HG03432 (cell line): ENCODE measurements at regions not wholly inside any gene's neighbourhood (a gene's known extent, or its start where the extent isn't known, plus 50 kb on each side); places are given as distances from the start of the nearest gene placed in this dataset.

Experiments used
- ATAC-seq: cut with Tn5 transposase; IDR thresholded peaks from one replicate; pipeline ENCODE4 v1.9.1; 2021; ENCODE audit warnings: mild to moderate bottlenecking, moderate library complexity; ENCODE audit not compliant: unreplicated experiment

GRCh38 chr18:73923866-73924265 lies 223.8 kb downstream of the FBXO15 start:
- ATAC-seq: no peak

DNA sequence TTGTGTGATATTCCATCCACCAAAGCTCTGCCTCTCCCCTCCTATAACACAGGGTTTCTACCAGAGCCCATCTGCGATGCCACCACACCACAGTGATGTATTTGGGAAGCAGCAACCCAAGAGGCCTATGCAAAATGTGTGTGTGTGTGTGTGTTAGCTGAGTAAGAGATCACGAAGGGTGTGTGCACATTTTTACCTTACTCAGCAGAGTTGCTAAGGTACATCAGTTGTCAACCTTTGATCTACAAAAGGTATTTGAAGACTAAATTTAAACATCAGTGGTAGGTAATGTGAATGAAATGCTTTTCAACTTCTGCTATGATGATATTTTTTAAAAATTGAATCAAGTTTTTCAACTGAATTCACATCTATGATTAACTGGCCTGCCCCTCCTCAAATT lies 227.6 kb downstream of the FBXO15 start:
- no peak for ATAC-seq

DNA sequence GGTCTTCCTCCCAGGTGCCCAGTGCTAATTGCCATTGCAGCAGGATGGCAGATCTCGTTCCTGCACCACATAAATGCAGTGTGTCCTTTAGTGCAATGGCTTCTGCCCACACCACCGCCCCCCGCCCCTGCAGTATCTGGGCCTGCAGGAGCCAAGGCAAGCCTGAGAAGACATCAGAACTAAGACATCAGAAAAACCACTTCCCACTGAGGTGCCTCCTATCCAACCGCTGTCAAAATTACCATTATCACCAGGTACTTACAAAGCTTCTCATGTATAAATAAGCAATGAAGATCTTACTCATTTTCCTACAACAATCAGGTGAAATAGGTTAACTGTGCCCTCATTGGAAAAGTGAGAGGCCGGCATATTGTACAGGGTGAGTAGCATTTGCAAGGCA lies 228.8 kb downstream of the FBXO15 start:
- ATAC-seq: no peak

DNA sequence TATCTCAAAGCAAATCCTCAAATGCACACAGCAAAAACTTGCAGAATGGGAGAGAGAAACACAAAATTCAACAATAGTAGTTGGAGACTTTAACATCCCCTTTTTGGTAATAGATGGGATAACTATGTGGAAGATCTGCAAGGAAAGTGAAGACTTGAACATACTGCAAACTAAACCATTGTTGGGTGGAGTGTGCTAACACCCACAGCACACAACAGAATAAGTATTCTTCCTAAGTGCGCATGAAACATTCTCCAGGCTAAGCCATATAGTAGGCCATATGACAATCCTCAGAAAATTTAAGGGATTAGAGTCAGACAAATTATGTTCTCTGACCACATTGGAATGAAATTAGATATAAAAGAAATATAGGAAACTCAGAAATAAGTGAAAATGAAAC lies 230.6 kb downstream of the FBXO15 start:
- ATAC-seq: no peak

- ATAC-seq: no peak
These were observed 234.1 kb downstream of the FBXO15 start for GRCh38 chr18:73913505-73913904.

DNA sequence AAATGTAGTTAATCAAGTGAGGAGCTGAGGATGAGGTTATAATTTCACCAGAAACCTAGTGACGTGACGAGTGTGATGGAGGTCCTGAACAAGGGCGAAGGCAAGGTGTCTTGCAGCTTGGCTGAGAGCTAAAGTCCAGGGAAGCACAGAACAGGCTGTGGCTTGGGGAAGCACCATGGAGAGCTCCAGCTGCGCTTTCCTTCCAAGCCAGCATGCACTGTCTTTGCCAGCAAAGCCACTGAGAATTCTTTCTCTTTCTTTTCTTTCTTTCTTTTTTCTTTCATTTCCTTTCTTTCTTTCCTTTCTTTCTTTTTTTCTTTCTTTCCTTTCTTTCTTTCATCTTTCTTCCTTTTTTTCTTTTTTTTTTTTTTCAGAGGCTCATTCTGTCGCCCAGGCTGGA lies 239.3 kb downstream of the FBXO15 start:
- ATAC-seq: no peak

DNA sequence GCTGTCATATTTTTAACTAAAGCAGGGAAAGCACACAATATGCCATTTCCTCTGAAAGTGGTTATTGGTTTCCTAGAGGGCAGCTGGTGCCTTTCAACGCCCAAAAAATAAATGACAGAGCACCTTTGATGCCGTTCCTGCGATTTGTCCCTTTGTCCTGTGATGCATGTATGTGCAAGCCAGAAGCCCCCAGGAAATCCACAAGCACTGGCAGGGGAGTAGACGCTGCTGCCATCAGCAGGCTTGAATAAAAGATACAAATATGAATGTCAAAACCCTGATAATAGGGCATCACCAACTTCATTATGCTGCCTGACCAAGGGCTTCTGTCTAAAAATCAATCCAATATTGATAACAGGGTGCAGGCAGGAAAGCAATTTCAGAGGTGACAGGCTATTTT lies 246.1 kb downstream of the FBXO15 start:
- ATAC-seq: no peak

GRCh38 chr18:73901151-73901550 lies 246.5 kb downstream of the FBXO15 start:
- no peak for ATAC-seq

DNA sequence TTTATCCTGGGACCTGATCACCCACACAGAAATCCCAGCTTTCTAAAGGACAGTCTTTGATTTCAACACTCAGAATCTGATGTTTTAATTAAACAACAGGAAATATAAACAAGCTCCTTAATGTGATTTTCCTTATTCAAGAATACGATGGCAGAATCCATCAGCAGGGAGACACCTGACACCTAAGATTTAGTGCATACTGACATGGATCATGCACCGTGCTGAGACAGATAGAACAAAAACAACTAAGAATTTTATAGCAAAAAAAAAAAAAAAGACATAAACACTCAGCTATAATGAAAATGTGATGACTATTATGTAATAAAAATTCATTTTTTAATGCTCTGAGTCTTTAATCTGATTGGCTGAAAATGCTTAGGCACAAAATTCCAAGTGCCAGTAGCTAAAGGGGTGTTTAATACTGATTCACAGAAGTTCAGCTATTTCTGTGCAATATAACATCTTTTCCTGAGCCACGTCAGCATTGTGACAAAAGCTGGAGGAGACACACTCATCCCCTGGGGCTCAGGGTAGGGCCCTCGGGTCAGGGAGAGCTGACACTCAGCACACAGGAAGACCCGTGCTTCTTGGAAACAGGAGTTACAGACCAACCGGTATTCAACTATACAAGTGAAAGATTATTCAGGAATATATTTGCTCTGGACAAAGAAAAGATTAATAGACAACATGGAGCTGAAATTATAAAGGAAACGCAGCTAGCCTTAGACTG lies 247.4 kb downstream of the FBXO15 start:
- ATAC-seq: no peak

DNA sequence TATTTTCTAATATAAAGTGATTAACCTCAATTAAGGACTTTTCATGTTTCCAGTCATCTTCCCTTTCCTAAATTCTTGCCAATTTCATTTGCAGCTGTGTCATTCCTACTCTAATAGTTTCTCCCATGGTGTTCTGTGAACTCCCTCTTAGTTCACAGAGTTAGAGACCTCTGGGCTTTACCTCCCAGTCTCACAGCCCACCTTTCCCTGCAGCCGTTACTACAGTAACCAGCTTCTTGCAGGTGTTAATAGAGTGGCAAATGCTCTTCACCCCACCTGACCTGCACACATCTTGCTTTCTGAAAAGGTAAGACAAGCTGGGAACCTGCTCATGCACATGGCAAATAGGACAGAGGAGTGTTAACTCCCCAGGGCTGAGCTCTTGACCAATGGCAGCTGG lies 250.1 kb downstream of the FBXO15 start:
- no peak for ATAC-seq

GRCh38 chr18:73896685-73897084 lies 250.9 kb downstream of the FBXO15 start:
- ATAC-seq: peak; percentile 76

- ATAC-seq: no peak
These were observed 251.9 kb downstream of the FBXO15 start for GRCh38 chr18:73895701-73896100.

GRCh38 chr18:73893880-73894279 lies 253.8 kb downstream of the FBXO15 start:
- no peak for ATAC-seq

DNA sequence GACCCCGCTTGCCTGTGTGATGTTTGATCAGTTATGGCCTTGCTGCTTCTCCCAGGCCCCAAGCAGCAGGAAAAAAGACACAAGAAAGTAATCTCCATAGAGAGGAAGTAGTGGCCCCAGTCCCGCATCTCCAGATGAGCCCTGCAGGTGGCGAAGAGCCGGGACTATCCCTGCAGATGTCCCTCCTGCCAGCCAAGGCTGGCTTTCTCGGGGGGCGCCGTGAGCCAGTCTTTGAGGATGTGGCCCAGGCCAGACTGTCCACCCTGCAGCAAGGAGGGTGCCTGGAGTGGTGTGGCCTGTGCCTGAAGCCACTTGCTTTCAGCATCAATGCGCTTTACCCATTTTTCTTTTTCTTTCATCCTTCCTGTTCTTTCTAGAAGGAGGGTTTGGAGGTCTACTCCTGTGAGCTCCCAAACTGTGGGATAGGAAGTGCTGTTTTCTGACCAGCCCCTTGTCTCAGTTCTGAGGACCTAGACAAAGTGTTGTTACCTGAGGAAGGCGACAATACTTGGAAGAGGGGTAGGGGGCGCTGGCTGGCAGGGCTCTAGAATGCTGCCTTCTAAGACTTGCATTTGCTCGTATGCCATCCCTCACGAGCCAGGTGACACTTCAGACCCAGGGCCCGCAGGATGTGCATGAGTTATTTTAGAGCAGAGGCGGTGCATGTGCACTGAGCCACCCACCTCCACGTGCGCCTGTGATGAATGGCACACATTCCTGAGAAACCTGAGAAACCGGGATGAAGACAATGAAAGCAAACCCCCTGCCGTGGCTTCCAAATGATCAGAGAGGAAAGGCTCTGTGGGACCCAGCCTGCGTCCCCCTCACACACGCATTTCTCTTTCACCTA lies 255.8 kb downstream of the FBXO15 start:
- ATAC-seq: no peak

GRCh38 chr18:73888565-73888964 lies 259.1 kb downstream of the FBXO15 start:
- ATAC-seq: no peak

GRCh38 chr18:73887801-73888200 lies 259.8 kb downstream of the FBXO15 start:
- no peak for ATAC-seq

DNA sequence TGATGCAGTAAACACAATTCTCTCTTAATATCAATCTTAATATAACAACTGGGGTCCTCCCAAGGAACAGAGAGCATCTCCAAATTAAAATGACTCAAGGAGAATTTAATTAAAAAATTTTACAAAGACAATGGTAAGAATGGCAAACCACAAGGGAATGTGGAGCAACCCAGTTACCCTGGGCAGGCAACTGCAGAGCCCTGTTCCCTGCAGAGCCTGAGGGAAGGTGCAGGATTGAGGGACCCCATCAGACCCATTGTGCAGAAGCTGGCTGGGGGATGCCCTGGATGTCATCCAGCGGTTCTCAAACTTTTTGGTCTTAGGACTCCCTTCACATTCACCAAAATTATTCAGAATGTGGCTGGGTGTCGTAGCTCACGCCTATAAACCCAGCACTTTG lies 262.8 kb downstream of the FBXO15 start:
- ATAC-seq: no peak

DNA sequence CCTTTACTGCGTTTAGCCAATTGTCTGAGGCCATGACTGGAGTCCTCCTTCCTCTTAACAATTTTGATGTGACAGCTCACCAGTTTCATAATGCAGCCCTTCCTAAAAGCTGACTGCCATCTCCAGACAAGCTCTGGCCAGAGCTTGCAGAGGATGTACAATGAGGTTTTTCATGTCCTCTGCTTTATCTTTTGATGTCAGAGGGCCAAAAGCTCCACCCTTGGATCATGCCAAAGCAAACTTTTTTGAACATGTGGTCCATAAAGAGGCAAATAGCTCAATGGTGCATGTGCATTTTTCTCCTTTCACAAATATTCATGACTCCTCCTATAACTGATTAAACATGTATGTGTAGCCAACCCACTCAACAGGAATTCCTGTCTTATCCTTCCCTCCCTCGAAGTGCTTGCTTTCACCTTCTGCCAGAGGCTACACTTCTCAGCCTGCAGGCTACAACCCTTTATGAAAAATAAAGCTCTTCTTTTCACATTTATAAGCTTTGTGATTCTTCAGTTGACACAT lies 266.2 kb downstream of the FBXO15 start:
- ATAC-seq: no peak

DNA sequence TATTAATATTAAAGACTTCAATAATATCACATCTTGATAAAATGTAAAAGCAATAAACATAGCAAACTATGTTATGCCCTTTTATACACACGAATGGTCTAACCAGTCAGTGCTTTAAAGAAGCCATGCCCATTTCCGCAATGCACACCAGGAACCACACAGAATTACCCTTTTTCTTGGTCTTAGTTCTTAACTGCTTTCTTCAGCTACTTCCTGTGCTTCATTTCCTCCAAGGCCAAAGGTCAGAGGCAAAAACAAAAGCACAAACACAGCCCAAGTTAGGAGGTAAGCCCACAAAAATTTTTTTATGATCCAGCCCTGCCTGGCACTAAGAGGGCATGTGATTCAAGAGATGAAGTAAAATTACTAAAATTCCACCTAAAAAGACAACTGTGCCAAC lies 267.2 kb downstream of the FBXO15 start:
- no peak for ATAC-seq

DNA sequence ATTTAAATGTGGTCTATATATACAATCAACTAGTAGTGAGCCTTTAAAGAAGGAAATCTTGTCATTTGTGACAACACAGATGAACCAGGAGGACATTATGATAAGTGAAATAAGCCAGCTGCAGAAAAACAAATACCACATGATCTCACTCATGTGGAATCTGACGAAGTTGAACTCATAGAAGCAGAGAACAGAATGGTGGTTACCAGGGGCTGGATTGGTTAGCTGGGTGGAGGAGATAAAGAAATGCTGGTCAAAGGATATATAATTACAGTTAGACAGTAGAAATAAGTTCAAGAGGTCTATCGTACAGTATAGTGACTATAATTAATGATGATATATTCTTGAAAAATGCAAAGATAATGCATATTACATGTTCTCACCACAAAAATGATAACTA lies 267.9 kb downstream of the FBXO15 start:
- ATAC-seq: no peak

GRCh38 chr18:73879328-73879727 lies 268.3 kb downstream of the FBXO15 start:
- ATAC-seq: no peak

GRCh38 chr18:73869182-73869581 lies 278.5 kb downstream of the FBXO15 start:
- no peak for ATAC-seq
